ENCODE measurements at regions not wholly inside any gene's neighbourhood (a gene's known extent, or its start where the extent isn't known, plus 50 kb on each side); places are given as distances from the start of the nearest gene placed in this dataset.

GRCh38 chr11:129313541-129314297, 61.9 kb upstream of the BARX2 start:
- ATAC-seq: no peak
- TF ChIP-seq ZNF70 (CRISPR knock-in tag; IDR thresholded peaks at IDR 0.05) (no peak), ZNF565 (CRISPR knock-in tag; conservative IDR thresholded peaks at IDR 0.05; ENCODE audit: low read depth) (no peak), TSHZ2 (CRISPR knock-in tag; IDR thresholded peaks at IDR 0.05) (no peak), CSDC2 (CRISPR knock-in tag; IDR thresholded peaks at IDR 0.05) (no peak), SNAI2 (CRISPR knock-in tag; IDR thresholded peaks at IDR 0.05) (no peak), ZFP3 (CRISPR knock-in tag; IDR thresholded peaks at IDR 0.05) (no peak), PPARA (CRISPR knock-in tag; IDR thresholded peaks at IDR 0.05; ENCODE audit: borderline replicate concordance) (no peak), CREB5 (CRISPR knock-in tag; IDR thresholded peaks at IDR 0.05; ENCODE audit: low read depth) (no peak), ARNTL (CRISPR knock-in tag; IDR thresholded peaks at IDR 0.05; ENCODE audit: borderline replicate concordance, low read depth) (no peak), ZNF8 (CRISPR knock-in tag; IDR thresholded peaks at IDR 0.05) (no peak), ZFP30 (CRISPR knock-in tag; IDR thresholded peaks at IDR 0.05) (no peak), ESRRG (CRISPR knock-in tag; IDR thresholded peaks at IDR 0.05) (no peak), OSR1 (CRISPR knock-in tag; IDR thresholded peaks at IDR 0.05) (no peak), CSRNP3 (CRISPR knock-in tag; IDR thresholded peaks at IDR 0.05) (no peak)

- ATAC-seq: no peak
- TF ChIP-seq PATZ1 (CRISPR knock-in tag; IDR thresholded peaks at IDR 0.05; ENCODE audit: borderline replicate concordance): no peak
- TF ChIP-seq GLIS3 (CRISPR knock-in tag; IDR thresholded peaks at IDR 0.05): no peak
- TF ChIP-seq ARNTL (CRISPR knock-in tag; IDR thresholded peaks at IDR 0.05; ENCODE audit: borderline replicate concordance, low read depth): no peak
- TF ChIP-seq SNAI2 (CRISPR knock-in tag; IDR thresholded peaks at IDR 0.05): no peak
- no peak for TF ChIP-seq ISL1 (CRISPR knock-in tag; IDR thresholded peaks at IDR 0.05)
- TF ChIP-seq TOX (CRISPR knock-in tag; IDR thresholded peaks at IDR 0.05; ENCODE audit: borderline replicate concordance): no peak
- TF ChIP-seq BACH2 (CRISPR knock-in tag; IDR thresholded peaks at IDR 0.05; ENCODE audit: borderline replicate concordance): no peak
- TF ChIP-seq ESRRG (CRISPR knock-in tag; IDR thresholded peaks at IDR 0.05): no peak
- TF ChIP-seq ZNF565 (CRISPR knock-in tag; conservative IDR thresholded peaks at IDR 0.05; ENCODE audit: low read depth): no peak
- TF ChIP-seq CREB5 (CRISPR knock-in tag; IDR thresholded peaks at IDR 0.05; ENCODE audit: low read depth): no peak
- no peak for TF ChIP-seq ZFP3 (CRISPR knock-in tag; IDR thresholded peaks at IDR 0.05)
- no peak for TF ChIP-seq CSDC2 (CRISPR knock-in tag; IDR thresholded peaks at IDR 0.05)
- no peak for TF ChIP-seq TCF4 (CRISPR knock-in tag; IDR thresholded peaks at IDR 0.05; ENCODE audit: borderline replicate concordance)
- TF ChIP-seq CSRNP3 (CRISPR knock-in tag; IDR thresholded peaks at IDR 0.05): no peak
- no peak for TF ChIP-seq ZFP30 (CRISPR knock-in tag; IDR thresholded peaks at IDR 0.05)
- TF ChIP-seq OSR1 (CRISPR knock-in tag; IDR thresholded peaks at IDR 0.05): no peak
Observed at GRCh38 chr11:129312730-129313503, 62.7 kb upstream of the BARX2 start.

All from SK-N-SH treated with all-trans-retinoic acid at 6 μM for 48 hours (cell line).